ENCODE measurements at regions not wholly inside any gene's neighbourhood (a gene's known extent, or its start where the extent isn't known, plus 50 kb on each side); places are given as distances from the start of the nearest gene placed in this dataset.

DNA sequence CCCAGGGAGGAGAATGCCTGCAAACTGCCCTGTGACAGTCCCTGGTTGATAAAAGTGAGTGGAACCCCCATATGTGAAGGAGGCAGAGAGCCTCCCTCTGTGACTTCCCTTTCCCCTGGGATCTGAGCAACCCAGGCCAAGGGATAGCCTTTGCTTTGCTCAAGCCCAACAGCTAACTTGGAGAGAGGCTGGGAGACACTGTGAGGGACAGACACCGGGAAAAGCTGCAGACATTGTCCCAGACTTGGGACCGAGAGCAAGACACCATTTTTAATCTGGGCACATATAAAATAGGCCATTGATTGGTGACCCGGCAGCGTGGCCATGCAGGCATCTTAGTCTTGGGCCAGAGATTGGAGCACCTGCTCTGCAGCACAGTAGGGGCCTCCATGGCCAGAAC, 96.1 kb upstream of the SALL3 start:
- no peak for DNase-seq (ENCODE audit: low spot score)

GRCh38 chr18:78884502-78884901, 95.1 kb upstream of the SALL3 start:
- DNase-seq (ENCODE audit: low spot score): no peak

DNA sequence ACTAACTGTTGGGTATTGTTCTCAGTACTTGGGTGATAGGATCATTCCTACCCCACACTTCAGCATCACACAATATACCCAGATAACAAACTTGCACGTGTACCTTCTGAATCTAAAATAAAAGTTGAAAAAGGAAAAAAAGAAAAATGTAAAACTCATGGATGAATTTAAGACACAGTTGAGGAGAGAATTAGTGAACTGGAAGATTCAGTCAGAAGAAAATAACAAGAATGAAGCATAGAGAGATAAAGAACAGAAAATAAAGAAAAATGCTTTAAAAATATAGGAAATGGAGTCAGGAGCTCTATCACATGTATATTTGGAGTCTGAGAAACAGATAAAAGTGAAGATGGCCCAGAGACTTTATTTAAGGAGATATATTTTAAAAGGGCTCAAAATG, 90.4 kb upstream of the SALL3 start:
- DNase-seq (ENCODE audit: low spot score): no peak

DNA sequence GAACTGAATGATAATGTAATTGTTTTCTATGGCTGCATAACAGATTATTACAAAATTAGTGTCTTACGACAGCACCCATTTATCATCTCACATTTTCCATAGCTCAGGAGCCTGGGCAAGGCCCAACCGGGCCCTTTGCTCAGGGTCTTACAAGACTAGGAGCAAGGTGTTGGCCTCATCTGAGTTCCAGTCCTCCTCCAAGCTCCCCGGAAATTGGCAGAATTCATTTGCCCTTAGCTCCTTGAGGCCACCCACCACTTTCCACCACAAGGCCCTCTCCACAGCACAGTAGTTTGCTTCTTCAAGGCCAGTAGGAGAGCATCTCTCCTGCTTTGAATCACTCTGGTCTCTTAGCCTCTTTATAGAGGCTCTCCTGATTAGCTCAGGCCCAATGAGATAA, 89.2 kb upstream of the SALL3 start:
- DNase-seq (ENCODE audit: low spot score): no peak

GRCh38 chr18:78891185-78891762, 88.3 kb upstream of the SALL3 start:
- DNase-seq (ENCODE audit: low spot score): no peak

DNA sequence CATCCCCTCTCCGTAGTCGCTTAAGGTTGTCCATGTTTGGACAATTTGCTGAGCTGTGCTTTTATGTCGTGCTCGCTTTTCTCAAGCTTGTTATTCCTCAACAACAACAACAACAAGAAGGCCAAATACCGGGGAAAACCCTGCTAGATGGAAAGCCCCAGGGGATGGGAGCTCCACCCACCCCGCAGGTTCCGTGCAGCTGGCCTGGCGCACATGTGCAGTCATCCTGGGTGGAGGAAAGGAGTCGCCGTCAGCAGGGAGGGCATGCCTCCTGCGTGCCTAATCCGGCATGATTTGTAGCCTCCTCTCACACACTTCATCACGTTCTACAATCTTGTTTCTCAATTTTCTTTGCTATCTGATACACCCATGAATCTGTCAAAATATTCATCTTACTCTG, 87.4 kb upstream of the SALL3 start:
- DNase-seq (ENCODE audit: low spot score): no peak

- no peak for DNase-seq (ENCODE audit: low spot score)
Observed at GRCh38 chr18:78892721-78893120, 86.9 kb upstream of the SALL3 start.

DNA sequence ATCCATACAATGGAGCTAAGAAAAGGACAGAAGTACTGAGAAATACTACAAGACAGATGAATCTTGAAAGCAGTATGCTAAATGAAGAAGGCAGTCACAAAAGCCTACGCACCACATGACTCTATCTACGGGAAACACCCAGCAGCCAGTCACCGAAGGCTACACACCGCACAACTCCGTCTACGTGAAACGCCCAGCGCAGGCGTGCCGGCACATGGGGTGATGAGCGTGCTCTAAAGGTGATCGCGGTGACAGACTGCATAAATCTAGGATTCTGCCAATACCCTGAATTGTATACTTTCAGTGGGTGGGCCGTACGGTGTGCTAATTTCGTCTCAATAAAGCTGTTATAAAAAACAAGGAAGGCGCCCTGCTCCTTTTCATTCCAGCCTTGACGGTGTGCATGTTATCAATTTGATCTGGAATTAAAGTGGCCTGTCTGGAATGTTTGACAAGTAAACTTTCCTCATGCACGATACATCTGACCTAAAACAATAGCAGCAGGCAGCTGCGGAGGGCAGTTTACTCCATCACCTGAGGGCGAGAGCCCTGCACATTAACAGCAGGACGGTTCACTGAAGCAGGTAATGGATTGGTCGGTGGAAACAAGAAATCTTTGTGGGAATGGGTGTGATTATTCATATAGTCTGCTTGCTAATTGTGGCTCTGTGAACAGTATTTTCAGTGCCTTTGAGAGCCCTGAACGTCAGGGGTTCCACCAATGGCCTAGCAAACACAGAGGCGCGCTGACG, 86.2 kb upstream of the SALL3 start:
- DNase-seq (ENCODE audit: low spot score): no peak

DNA sequence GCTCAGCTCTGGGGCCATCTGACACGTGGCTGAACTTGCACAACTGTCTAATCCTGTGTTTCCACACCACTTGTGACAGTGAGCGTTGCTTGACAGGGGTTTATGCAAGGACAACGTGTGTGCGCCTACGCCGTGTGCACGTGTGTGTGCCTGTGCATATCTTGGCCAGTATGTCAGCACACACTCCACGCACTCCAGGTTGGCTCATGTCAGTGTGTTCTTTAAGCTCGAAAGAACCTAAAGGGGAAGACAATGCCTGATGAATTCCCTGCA, 85.6 kb upstream of the SALL3 start:
- DNase-seq (ENCODE audit: low spot score): no peak

- no peak for DNase-seq (ENCODE audit: low spot score)
Observed at GRCh38 chr18:78895207-78896001, 84.2 kb upstream of the SALL3 start.

- no peak for DNase-seq (ENCODE audit: low spot score)
Observed at GRCh38 chr18:78896111-78896905, 83.3 kb upstream of the SALL3 start.

- no peak for DNase-seq (ENCODE audit: low spot score)
Observed at GRCh38 chr18:78898066-78898465, 81.6 kb upstream of the SALL3 start.

GRCh38 chr18:78898635-78899034, 81.0 kb upstream of the SALL3 start:
- no peak for DNase-seq (ENCODE audit: low spot score)

GRCh38 chr18:78899241-78899640, 80.4 kb upstream of the SALL3 start:
- no peak for DNase-seq (ENCODE audit: low spot score)

GRCh38 chr18:78900938-78901909, 78.4 kb upstream of the SALL3 start:
- no peak for DNase-seq (ENCODE audit: low spot score)

DNA sequence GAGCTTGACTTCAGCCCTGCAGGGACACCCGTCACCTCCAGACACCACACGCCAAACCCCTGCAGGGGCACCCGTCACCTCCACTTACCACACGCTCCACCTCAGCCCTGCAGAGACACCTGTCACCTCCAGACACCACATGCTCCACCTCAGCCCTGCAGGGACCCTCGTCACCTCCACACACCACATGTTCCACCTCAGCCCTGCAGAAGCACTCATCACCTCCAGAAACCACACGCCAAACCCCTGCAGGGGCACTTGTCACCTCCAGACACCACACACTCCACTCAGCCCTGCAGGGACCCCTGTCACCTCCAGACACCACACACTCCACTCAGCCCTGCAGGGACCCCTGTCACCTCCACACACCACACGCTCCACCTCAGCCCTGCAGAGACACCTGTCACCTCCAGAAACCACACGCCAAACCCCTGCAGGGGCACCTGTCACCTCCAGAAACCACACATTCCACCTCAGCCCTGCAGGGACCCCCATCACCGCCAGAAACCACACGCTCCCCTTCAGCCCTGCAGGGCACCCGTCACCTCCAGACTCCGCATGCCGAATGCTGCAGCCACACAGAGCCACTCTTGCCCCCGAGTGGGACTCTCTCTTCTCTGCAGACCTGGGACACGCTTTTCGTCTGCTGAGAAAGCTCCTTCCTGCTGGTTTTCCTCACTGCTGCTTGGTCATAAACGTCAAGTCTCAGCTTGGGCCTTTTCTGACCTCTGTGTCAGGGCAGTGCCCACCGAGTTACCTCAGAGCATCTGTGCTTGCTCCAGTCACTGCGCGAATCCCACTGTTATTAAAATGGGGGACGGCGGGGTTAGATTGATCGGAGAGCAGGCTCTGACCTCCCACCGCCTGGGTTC, 77.5 kb upstream of the SALL3 start:
- no peak for DNase-seq (ENCODE audit: low spot score)

- DNase-seq (ENCODE audit: low spot score): no peak
Observed at GRCh38 chr18:78902795-78903435, 76.7 kb upstream of the SALL3 start.

DNA sequence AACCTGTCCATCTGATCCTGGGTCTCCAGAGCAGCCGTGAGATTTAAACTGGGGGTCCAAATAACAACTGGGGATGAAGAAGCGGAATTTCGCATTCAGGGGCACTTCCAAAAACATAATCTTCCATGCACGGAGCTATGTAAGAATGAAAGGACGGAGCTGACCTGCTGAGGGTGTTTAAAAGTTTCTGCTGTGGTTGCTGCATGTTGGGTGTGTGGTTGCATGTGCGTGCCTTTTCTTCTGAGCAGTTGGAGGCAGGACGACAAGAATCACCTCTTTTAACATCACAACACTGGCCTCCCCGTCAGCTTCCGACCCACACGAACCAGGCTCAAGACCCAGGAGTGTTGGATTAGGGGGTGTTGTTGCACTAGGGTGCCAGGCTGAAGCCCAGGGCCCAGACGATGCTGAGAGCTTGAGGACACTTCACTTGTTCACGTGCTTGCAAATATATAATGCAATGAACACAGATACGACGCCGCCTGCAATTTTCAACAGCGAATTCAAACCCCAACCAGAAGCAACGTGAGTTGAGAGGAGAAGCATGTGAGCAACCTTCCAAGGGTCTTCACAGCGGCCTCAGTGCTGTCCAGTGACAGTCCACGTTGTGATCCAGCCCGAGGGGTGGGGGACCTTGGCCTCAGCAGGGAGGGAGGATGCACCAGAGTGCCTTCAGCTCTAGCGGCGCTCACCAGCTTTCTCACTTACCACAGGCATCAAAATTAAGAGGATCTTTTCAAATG, 76.0 kb upstream of the SALL3 start:
- no peak for DNase-seq (ENCODE audit: low spot score)

GRCh38 chr18:78904179-78904531, 75.5 kb upstream of the SALL3 start:
- DNase-seq (ENCODE audit: low spot score): no peak

Data from hematopoietic multipotent progenitor cell treated with erythropoietin and hydrocortisone succinate and interleukin-3 and kit ligand, for 17 days (in vitro differentiated cells).